Caco-2 (cell line): ENCODE measurements at regions not wholly inside any gene's neighbourhood (a gene's known extent, or its start where the extent isn't known, plus 50 kb on each side); places are given as distances from the start of the nearest gene placed in this dataset.

Experiments
- BruUV-seq: library from RNA; stranded (reverse); fragments of 400-500 nt; replicated peaks from 2 replicates; lab custom pipeline; 2021; lab: Mats Ljungman, UMichigan
- CTCF ChIA-PET: fragments of 300-600 bp; sonication (Branson Sonifier 250); formaldehyde crosslinking; loops from one replicate; lab custom pipeline; 2022; ENCODE audit warnings: antibody characterized with exemption; lab: Charles Lee
- POLR2A ChIA-PET: fragments of 300-600 bp; sonication (Branson Sonifier 250); formaldehyde crosslinking; loops from one replicate; lab custom pipeline; 2022; ENCODE audit warnings: antibody characterized with exemption; lab: Charles Lee
- DNase-seq, 2 experiments: peaks; one replicate each; pipeline versions ENCODE4 v3.0.0 to v3.0.0-alpha.2; 2020 to 2022
- H3K27me3 ChIP-seq: replicated peaks from 2 replicates; pipeline ENCODE4 v1.6.0; 2011; ENCODE audit warnings: low read length; ENCODE audit not compliant: control insufficient read depth, insufficient read depth
- H3K36me3 ChIP-seq: 2 replicates; pipeline ENCODE4 v1.5.1; 2011; ENCODE audit warnings: low read length; ENCODE audit not compliant: control insufficient read depth, insufficient read depth
- H3K4me1 ChIP-seq: fragments of 250-450 bp; sonication (Bioruptor Pico); 2 replicates; pipeline ENCODE4 v1.5.1; 2020; ENCODE audit warnings: mild to moderate bottlenecking
- H3K4me3 ChIP-seq: 2 replicates; pipeline ENCODE4 v1.5.1; 2011; ENCODE audit warnings: low read depth, mild to moderate bottlenecking, control low read depth, low read length
- H3K9me3 ChIP-seq: fragments of 250-450 bp; sonication (Bioruptor Pico); 2 replicates; pipeline ENCODE4 v1.5.1; 2020; ENCODE audit warnings: mild to moderate bottlenecking, moderate library complexity
- H3K27ac Mint-ChIP-seq: one replicate; pipeline ENCODE4 v1.8.0; 2022; ENCODE audit warnings: mixed read lengths; ENCODE audit not compliant: unreplicated experiment
- H3K27me3 Mint-ChIP-seq: one replicate; pipeline ENCODE4 v1.8.0; 2022; ENCODE audit warnings: mixed read lengths; ENCODE audit not compliant: insufficient read depth, unreplicated experiment
- H3K36me3 Mint-ChIP-seq: one replicate; pipeline ENCODE4 v1.8.0; 2022; ENCODE audit warnings: mild to moderate bottlenecking, mixed read lengths; ENCODE audit not compliant: insufficient read depth, unreplicated experiment
- H3K4me1 Mint-ChIP-seq: one replicate; pipeline ENCODE4 v1.8.0; 2022; ENCODE audit warnings: low read depth, mixed read lengths; ENCODE audit not compliant: unreplicated experiment
- H3K4me3 Mint-ChIP-seq: one replicate; pipeline ENCODE4 v1.8.0; 2022; ENCODE audit warnings: mild to moderate bottlenecking, moderate library complexity, mixed read lengths; ENCODE audit not compliant: unreplicated experiment
- H3K9me3 Mint-ChIP-seq: one replicate; pipeline ENCODE4 v1.8.0; 2022; ENCODE audit warnings: mixed read lengths; ENCODE audit not compliant: unreplicated experiment
- CTCF ChIP-seq, 2 experiments: fragments of 200-600 bp in 1 of 2; IDR thresholded peaks; 1 replicate in 1 of 2; 2 replicates in 1 of 2; pipeline versions ENCODE4 v1.5.1 to v1.8.0; 2011 to 2022; ENCODE audit warnings: antibody characterized with exemption in 1 of 2, control low read depth in 1 of 2, inconsistent platforms in 1 of 2, low read depth in 1 of 2, low read length in 1 of 2, mild to moderate bottlenecking in 1 of 2, moderate library complexity in 1 of 2; ENCODE audit not compliant: insufficient read depth in 1 of 2, severe bottlenecking in 1 of 2, unreplicated experiment in 1 of 2
- intact Hi-C: fragments of 100-400 bp; cut with micrococcal nuclease; formaldehyde crosslinking; loops from one replicate; pipeline ENCODE4 v1.10.0; 2022; ENCODE audit not compliant: unreplicated experiment

GRCh38 chr10:59595593-59595992, 114.1 kb downstream of the SLC16A9 start:
- no peaks in the 10 kb centered on the region for H3K36me3 ChIP-seq
- peaks cover 1% of the 10 kb centered on the region; the same call in 1 of the 2 replicates for H3K27me3 ChIP-seq
- no peak overlapping the region for H3K4me3 ChIP-seq
- CTCF ChIA-PET: no interaction called here
- Mint-ChIP-seq H3K36me3 (no peaks in the 10 kb centered on the region), H3K9me3 (no peaks in the 10 kb centered on the region), H3K27ac (no peak overlapping the region), H3K4me3 (no peak overlapping the region), H3K27me3 (peaks cover 27% of the 10 kb centered on the region), H3K4me1 (no peaks in the 10 kb centered on the region)
- no peaks in the 10 kb centered on the region for H3K9me3 ChIP-seq
- no TSS peak for BruUV-seq
- H3K4me1 ChIP-seq: no peaks in the 10 kb centered on the region
- TF ChIP-seq CTCF (IDR thresholded peaks at IDR 0.05; ENCODE audit: insufficient read depth in 1 of 2, low read depth in 1 of 2, low read length in 1 of 2, severe bottlenecking in 1 of 2, unreplicated experiment in 1 of 2): no peak
- POLR2A ChIA-PET: no interaction called here
- no peak for DNase-seq
- intact Hi-C loops: no loop called here

GRCh38 chr10:59593768-59594167, 115.9 kb downstream of the SLC16A9 start:
- no peaks in the 10 kb centered on the region for H3K36me3 ChIP-seq
- Mint-ChIP-seq H3K4me1 (no peaks in the 10 kb centered on the region), H3K4me3 (no peak overlapping the region), H3K9me3 (no peaks in the 10 kb centered on the region), H3K27ac (no peak overlapping the region), H3K27me3 (peaks cover 23% of the 10 kb centered on the region), H3K36me3 (no peaks in the 10 kb centered on the region)
- no TSS peak for BruUV-seq
- intact Hi-C loops: no loop called here
- H3K27me3 ChIP-seq: peaks cover 1% of the 10 kb centered on the region; the same call in 1 of the 2 replicates
- no peak overlapping the region for H3K4me3 ChIP-seq
- no peak for DNase-seq
- H3K9me3 ChIP-seq: no peaks in the 10 kb centered on the region
- no peak for TF ChIP-seq CTCF (IDR thresholded peaks at IDR 0.05; ENCODE audit: insufficient read depth in 1 of 2, low read depth in 1 of 2, low read length in 1 of 2, severe bottlenecking in 1 of 2, unreplicated experiment in 1 of 2)
- H3K4me1 ChIP-seq: no peaks in the 10 kb centered on the region
- ChIA-PET POLR2A (no interaction called here), CTCF (interaction anchor here (1.0 kb wide), 1 partner anchor 13 kb away, joined by 5 read pairs; no protein-coding TSS in a partner anchor)

DNA sequence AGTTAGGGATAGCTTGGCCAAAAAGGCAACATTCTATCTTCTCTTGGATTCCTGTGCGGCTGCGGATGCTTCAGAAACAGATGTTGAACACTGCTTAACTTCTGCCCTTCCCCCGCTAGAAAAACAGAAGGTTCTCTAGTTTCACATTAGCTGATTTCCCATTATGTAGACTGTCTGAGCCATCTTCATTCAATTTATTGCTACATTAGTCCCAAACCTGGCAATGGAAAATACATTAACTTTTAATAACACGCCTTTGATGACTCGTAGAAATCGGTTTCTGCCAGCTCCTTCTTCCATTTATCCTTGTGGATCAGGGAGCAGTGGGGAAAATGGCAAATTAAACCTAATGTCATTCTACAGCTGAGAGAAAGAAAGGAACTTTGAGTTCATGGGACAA, 119.9 kb downstream of the SLC16A9 start:
- H3K4me1 Mint-ChIP-seq: no peaks in the 10 kb centered on the region
- no peaks in the 10 kb centered on the region for H3K36me3 ChIP-seq
- H3K27ac Mint-ChIP-seq: no peak overlapping the region
- ChIA-PET CTCF (no interaction called here), POLR2A (no interaction called here)
- peaks cover 8% of the 10 kb centered on the region for H3K27me3 Mint-ChIP-seq
- H3K4me1 ChIP-seq: no peaks in the 10 kb centered on the region
- intact Hi-C loops: no loop called here
- no peaks in the 10 kb centered on the region; the same call in 1 of the 2 replicates for H3K27me3 ChIP-seq
- TF ChIP-seq CTCF (IDR thresholded peaks at IDR 0.05; ENCODE audit: insufficient read depth in 1 of 2, low read depth in 1 of 2, low read length in 1 of 2, severe bottlenecking in 1 of 2, unreplicated experiment in 1 of 2): no peak
- no peaks in the 10 kb centered on the region for H3K9me3 Mint-ChIP-seq
- DNase-seq: no peak
- BruUV-seq: no TSS peak
- H3K36me3 Mint-ChIP-seq: no peaks in the 10 kb centered on the region
- no peak overlapping the region for H3K4me3 Mint-ChIP-seq
- H3K9me3 ChIP-seq: no peaks in the 10 kb centered on the region
- no peak overlapping the region for H3K4me3 ChIP-seq
